Suprapubic skin (tissue), 4 donors: ENCODE measurements at regions not wholly inside any gene's neighbourhood (a gene's known extent, or its start where the extent isn't known, plus 50 kb on each side); places are given as distances from the start of the nearest gene placed in this dataset.

Experiments used
- POLR2A ChIP-seq, 2 donors: fragments of 450-650 bp; IDR thresholded peaks; one replicate each; pipeline ENCODE4 v1.6.1; 2017; ENCODE audit warnings: antibody characterized with exemption in 2 of 2, mild to moderate bottlenecking in 2 of 2, moderate library complexity in 2 of 2
- POLR2AphosphoS5 ChIP-seq, 3 donors: sonication (generic); formaldehyde crosslinking; IDR thresholded peaks; one replicate each; pipeline ENCODE4 v1.6.1; 2017; ENCODE audit warnings: antibody characterized with exemption in 3 of 3
- TF ChIP-seq, protein P1 (sequence below), 2 donors: fragments of 200-600 bp in 1 of 2; fragments of 450-650 bp in 1 of 2; sonication (generic) in 1 of 2; IDR thresholded peaks; one replicate each; pipeline ENCODE4 v1.5.1; 2016 to 2019; ENCODE audit warnings: antibody characterized with exemption in 2 of 2, mild to moderate bottlenecking in 1 of 2, moderate library complexity in 1 of 2

DNA sequence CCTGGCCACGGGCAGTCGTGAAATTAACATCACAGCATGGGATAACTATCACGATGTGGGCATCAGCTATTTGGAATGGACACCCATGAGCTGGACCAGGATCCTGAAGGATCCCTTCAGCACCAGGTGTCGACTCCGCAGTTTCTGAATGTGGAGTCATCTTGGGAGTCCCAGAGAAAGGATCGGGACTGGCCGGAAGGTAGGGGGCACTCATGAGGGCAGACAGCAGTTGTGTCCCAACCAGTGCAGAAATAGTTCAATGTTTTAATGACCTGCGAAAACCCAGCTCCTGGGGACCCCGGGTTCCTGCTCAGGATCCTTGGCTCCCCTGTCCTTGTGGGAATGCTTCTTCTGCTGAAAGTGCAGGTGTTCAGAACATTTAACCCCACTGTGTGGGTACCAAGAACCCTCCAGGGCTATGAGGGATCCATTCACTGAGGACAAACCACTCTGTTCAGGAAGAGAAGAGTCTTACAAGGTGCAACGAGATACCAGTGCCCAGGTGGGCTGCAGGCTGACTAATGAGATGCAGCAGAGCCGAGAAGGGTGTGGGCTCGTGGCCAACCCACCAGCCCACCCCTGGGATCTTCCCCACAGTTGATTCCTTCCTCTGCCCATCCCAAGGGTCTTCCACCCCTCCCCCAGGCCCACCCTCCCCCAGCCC is 154.8 kb downstream of the SALL1 start:
- TF ChIP-seq, protein P1, sequence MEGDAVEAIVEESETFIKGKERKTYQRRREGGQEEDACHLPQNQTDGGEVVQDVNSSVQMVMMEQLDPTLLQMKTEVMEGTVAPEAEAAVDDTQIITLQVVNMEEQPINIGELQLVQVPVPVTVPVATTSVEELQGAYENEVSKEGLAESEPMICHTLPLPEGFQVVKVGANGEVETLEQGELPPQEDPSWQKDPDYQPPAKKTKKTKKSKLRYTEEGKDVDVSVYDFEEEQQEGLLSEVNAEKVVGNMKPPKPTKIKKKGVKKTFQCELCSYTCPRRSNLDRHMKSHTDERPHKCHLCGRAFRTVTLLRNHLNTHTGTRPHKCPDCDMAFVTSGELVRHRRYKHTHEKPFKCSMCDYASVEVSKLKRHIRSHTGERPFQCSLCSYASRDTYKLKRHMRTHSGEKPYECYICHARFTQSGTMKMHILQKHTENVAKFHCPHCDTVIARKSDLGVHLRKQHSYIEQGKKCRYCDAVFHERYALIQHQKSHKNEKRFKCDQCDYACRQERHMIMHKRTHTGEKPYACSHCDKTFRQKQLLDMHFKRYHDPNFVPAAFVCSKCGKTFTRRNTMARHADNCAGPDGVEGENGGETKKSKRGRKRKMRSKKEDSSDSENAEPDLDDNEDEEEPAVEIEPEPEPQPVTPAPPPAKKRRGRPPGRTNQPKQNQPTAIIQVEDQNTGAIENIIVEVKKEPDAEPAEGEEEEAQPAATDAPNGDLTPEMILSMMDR (IDR thresholded peaks at IDR 0.05) = no peak
- TF ChIP-seq POLR2A (IDR thresholded peaks at IDR 0.05) (no peak), POLR2AphosphoS5 (IDR thresholded peaks at IDR 0.05) (no peak)
